Breast epithelium (tissue), 4 donors: ENCODE measurements at regions not wholly inside any gene's neighbourhood (a gene's known extent, or its start where the extent isn't known, plus 50 kb on each side); places are given as distances from the start of the nearest gene placed in this dataset.

Source experiments
- DNase-seq, 2 donors: peaks; one replicate each; pipeline ENCODE4 v3.0.0-alpha.2; 2019; ENCODE audit warnings: low spot score in 2 of 2
- H3K27ac ChIP-seq, 2 donors: fragments of 200-600 bp; sonication (generic) in 1 of 2; one replicate each; pipeline ENCODE4 v1.5.1; 2016 to 2019; ENCODE audit warnings: mild to moderate bottlenecking in 1 of 2
- H3K27me3 ChIP-seq, 2 donors: fragments of 200-600 bp; sonication (generic) in 1 of 2; one replicate each; pipeline versions ENCODE4 v1.5.1 to v1.6.0; 2017 to 2019; ENCODE audit warnings: control low read depth in 1 of 2, mild to moderate bottlenecking in 1 of 2
- H3K36me3 ChIP-seq: fragments of 200-600 bp; one replicate; pipeline ENCODE4 v1.5.1; 2019
- H3K4me1 ChIP-seq, 2 donors: fragments of 200-600 bp; sonication (generic); one replicate each; pipeline ENCODE4 v1.5.1; 2016 to 2019; ENCODE audit warnings: control low read depth in 1 of 2
- H3K4me3 ChIP-seq, 3 donors: fragments of 200-600 bp; sonication (generic); 1 replicate in 2 of 3; 2 replicates in 1 of 3; pipeline ENCODE4 v1.5.1; 2016 to 2019; ENCODE audit warnings: mild to moderate bottlenecking in 3 of 3, moderate library complexity in 2 of 3
- H3K9me3 ChIP-seq, 2 donors: fragments of 200-600 bp; sonication (generic) in 1 of 2; one replicate each; pipeline ENCODE4 v1.5.1; 2016 to 2019; ENCODE audit warnings: control low read depth in 1 of 2
- CTCF ChIP-seq, 3 donors: fragments of 450-650 bp; IDR thresholded peaks; one replicate each; pipeline ENCODE4 v1.5.1; 2016 to 2017; ENCODE audit warnings: antibody characterized with exemption in 3 of 3, mild to moderate bottlenecking in 3 of 3, moderate library complexity in 3 of 3
- POLR2A ChIP-seq: fragments of 450-650 bp; IDR thresholded peaks from one replicate; pipeline ENCODE4 v1.6.1; 2016; ENCODE audit warnings: antibody characterized with exemption, mild to moderate bottlenecking, moderate library complexity
- POLR2AphosphoS5 ChIP-seq, 3 donors: sonication (generic); formaldehyde crosslinking; IDR thresholded peaks; one replicate each; pipeline ENCODE4 v1.6.1; 2017; ENCODE audit warnings: antibody characterized with exemption in 3 of 3
- intact Hi-C: fragments of 100-400 bp; cut with DNase I; formaldehyde crosslinking; loops from one replicate; pipeline ENCODE4 v1.15.1; 2023; ENCODE audit warnings: low total_unique reads

- no peaks in the 10 kb centered on the region for H3K4me1 ChIP-seq
- no peak for TF ChIP-seq CTCF (IDR thresholded peaks at IDR 0.05)
- TF ChIP-seq POLR2A, result no peak
- no peak for TF ChIP-seq POLR2AphosphoS5 (IDR thresholded peaks at IDR 0.05)
- DNase-seq, result no peak
- no peak overlapping the region for H3K27ac ChIP-seq
- no peak overlapping the region for H3K4me3 ChIP-seq
- H3K9me3 ChIP-seq, result no peaks in the 10 kb centered on the region
- no peaks in the 10 kb centered on the region for H3K27me3 ChIP-seq
- intact Hi-C loops, result no loop called here
- H3K36me3 ChIP-seq, result no peaks in the 10 kb centered on the region
Measured at GRCh38 chr9:115921301-115921700, 232.3 kb upstream of the PAPPA start.

GRCh38 chr9:115922444-115922843 lies 231.1 kb upstream of the PAPPA start:
- no peak for DNase-seq
- Histone ChIP-seq H3K4me3 (no peak overlapping the region), H3K36me3 (no peaks in the 10 kb centered on the region), H3K27me3 (no peaks in the 10 kb centered on the region), H3K4me1 (no peaks in the 10 kb centered on the region), H3K27ac (no peak overlapping the region), H3K9me3 (no peaks in the 10 kb centered on the region)
- intact Hi-C loops, result no loop called here
- TF ChIP-seq POLR2A (no peak), CTCF (IDR thresholded peaks at IDR 0.05) (no peak), POLR2AphosphoS5 (IDR thresholded peaks at IDR 0.05) (no peak)

- intact Hi-C loops, result no loop called here
- H3K4me3 ChIP-seq, result no peak overlapping the region
- no peaks in the 10 kb centered on the region for H3K4me1 ChIP-seq
- no peak for DNase-seq
- H3K36me3 ChIP-seq, result no peaks in the 10 kb centered on the region
- H3K27ac ChIP-seq, result no peak overlapping the region
- no peaks in the 10 kb centered on the region for H3K9me3 ChIP-seq
- H3K27me3 ChIP-seq, result no peaks in the 10 kb centered on the region
- TF ChIP-seq POLR2AphosphoS5 (IDR thresholded peaks at IDR 0.05) (no peak), CTCF (IDR thresholded peaks at IDR 0.05) (no peak), POLR2A (no peak)
Measured at GRCh38 chr9:115923410-115923809, 230.2 kb upstream of the PAPPA start.

- no peak for TF ChIP-seq CTCF (IDR thresholded peaks at IDR 0.05)
- no peak for TF ChIP-seq POLR2A
- no peak for TF ChIP-seq POLR2AphosphoS5 (IDR thresholded peaks at IDR 0.05)
- Histone ChIP-seq H3K36me3 (no peaks in the 10 kb centered on the region), H3K4me3 (no peak overlapping the region), H3K4me1 (no peaks in the 10 kb centered on the region), H3K27ac (no peak overlapping the region), H3K27me3 (no peaks in the 10 kb centered on the region), H3K9me3 (no peaks in the 10 kb centered on the region)
- intact Hi-C loops, result no loop called here
- no peak for DNase-seq
Measured at GRCh38 chr9:115923903-115924668, 229.5 kb upstream of the PAPPA start.

- H3K4me1 ChIP-seq, result no peaks in the 10 kb centered on the region
- no peak overlapping the region for H3K4me3 ChIP-seq
- no peak overlapping the region for H3K27ac ChIP-seq
- no peak for DNase-seq
- H3K36me3 ChIP-seq, result no peaks in the 10 kb centered on the region
- H3K27me3 ChIP-seq, result no peaks in the 10 kb centered on the region
- intact Hi-C loops, result no loop called here
- TF ChIP-seq CTCF (IDR thresholded peaks at IDR 0.05) (no peak), POLR2A (no peak), POLR2AphosphoS5 (IDR thresholded peaks at IDR 0.05) (no peak)
- no peaks in the 10 kb centered on the region for H3K9me3 ChIP-seq
Measured at GRCh38 chr9:115924669-115924987, 229.0 kb upstream of the PAPPA start.
